Brain pericyte (primary cell): ENCODE measurements at regions not wholly inside any gene's neighbourhood (a gene's known extent, or its start where the extent isn't known, plus 50 kb on each side); places are given as distances from the start of the nearest gene placed in this dataset.

Experiments
- DNase-seq: peaks from one replicate; pipeline ENCODE4 v3.0.0-alpha.2; 2012; ENCODE audit warnings: low read depth, low spot score

- peak; percentile 34 for DNase-seq
These were observed 156.3 kb downstream of the TMX1 start for GRCh38 chr14:51396222-51396815.

DNA sequence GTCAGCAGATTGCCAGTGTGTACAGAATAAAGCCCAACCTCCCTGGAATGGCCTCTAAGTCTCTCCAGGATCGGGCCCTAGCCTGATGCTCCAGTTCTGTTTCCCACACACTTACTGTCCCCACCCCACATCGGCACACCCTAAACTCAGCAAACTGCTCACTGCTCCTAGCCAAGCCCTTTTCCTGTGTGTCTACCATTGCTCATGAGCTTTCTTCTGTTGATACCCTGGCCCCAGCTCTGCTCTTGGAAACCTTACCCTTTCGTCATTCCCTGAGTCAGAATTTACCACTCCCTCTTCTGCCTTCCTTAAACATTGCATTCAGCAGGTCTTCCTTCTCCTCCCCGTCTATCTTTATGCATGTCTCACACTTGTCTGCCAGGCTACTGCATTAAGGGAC, 158.9 kb downstream of the TMX1 start:
- DNase-seq = no peak

DNA sequence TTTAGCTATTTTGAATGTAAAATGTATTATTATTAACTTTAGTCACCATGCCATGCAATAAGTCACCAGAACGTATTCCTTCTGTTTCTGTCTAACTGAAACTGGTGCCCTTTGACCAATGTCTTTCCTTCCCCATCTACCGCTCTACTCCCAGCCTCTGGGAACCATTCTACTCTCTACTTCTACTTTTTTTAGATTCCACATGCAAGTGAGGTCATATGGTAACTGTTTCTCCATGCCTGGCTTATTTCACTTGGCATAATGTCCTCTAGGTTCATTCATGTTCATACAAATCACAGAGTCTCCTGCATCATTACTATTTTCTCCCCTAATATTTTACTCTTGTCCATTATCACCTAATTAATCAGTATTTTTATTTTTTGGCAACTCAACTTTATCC, 160.1 kb downstream of the TMX1 start:
- DNase-seq = no peak

DNA sequence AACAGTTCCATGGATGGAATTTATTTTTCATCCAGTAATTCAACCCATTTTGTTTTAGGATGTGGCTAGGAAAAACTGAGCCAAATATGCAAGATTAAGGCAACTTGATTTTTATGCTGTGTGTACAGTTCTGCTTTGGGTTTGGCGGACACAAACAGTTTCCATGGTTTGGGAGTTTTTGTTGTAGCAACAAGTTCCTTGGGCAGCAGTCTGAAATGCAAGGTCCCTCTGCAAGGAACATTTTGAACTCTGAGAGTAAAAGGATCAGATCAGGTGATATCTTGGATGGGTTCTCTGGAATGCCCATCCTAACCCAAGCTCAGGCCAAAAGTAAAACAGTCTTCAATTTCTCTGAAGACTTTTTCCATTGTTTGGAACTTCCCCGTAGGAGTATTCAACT, 161.2 kb downstream of the TMX1 start:
- DNase-seq = no peak

DNA sequence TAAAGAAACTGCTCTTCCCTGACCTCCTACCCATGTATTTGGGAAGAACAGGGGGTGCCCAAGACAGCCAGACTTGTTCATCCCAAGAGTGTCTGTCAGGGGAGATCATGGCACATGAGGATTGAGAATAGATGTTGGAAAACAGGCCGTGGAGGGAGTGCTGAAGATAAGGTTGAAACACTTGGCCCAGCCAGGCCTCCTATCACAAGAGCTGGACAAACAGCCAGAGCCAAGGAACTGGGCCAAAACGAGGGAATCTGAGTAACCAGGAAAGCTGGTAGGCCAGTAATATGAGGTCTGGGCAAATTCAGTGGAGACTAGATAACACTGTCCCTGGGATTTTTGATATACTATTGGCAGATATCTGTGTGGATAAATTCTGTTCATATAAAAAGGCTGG, 161.7 kb downstream of the TMX1 start:
- DNase-seq = no peak

GRCh38 chr14:51410897-51411296, 170.8 kb downstream of the TMX1 start:
- DNase-seq = peak; percentile 49

GRCh38 chr14:51419685-51420084, 179.6 kb downstream of the TMX1 start:
- DNase-seq = no peak

GRCh38 chr14:51422704-51423103, 182.7 kb downstream of the TMX1 start:
- no peak for DNase-seq

DNA sequence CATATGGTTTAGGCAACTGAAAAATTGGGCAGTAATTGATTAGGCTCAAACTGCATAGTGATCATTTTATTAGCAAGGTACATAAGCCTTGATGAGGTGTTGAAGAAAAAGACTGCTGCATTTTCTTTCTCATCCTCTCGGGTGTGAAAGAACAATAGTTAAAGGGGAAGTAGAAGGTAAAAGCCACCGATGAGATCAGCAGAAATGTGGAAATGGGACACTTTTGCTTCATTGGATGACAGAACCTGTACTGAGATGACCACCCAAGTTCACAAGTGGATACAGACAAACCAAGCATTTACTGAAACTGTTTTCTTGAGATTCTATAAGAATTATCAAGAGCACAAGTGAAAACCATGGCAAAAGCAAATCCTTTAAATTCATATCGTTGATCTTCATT, 184.0 kb downstream of the TMX1 start:
- no peak for DNase-seq

- peak; percentile 61 for DNase-seq
These were observed 184.7 kb downstream of the TMX1 start for GRCh38 chr14:51424561-51425251.

GRCh38 chr14:51428981-51429380, 188.9 kb downstream of the TMX1 start:
- DNase-seq = no peak

- no peak for DNase-seq
These were observed 190.0 kb downstream of the TMX1 start for GRCh38 chr14:51430079-51430478.

GRCh38 chr14:51430633-51431032, 190.6 kb downstream of the TMX1 start:
- DNase-seq = no peak

DNA sequence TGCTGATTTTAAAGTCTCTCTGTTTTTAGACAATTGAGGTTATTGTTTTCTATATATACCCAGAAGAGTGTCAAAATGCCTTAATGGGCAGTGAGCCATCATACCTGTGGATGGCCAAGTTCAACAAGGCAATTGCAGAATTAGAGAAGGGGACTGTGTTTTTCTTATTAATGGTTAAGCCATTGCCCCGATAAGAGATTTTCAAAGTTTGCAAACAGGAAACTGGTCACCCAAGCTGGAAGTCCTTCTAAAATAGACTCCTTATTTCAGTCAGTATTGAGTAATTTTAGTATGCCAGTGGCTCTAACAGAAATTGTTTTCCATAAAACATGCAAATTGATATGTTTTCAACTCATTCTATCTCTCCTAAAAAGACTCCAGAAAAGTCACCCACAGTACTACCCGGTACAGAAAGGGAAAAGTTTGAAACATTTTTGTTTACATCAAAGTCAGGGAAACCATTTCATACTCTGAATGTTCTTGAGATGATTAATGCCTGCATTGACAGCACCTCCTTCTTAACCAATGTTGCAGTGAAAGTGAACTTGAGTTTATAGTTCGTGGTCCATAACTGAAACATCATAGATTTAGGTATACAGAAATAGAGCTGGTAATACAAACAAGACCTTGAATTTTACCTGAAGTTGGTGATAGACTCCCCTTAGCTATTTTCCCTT, 191.1 kb downstream of the TMX1 start:
- DNase-seq = no peak

GRCh38 chr14:51431741-51432140, 191.7 kb downstream of the TMX1 start:
- DNase-seq = no peak

GRCh38 chr14:51432302-51432948, 192.4 kb downstream of the TMX1 start:
- no peak for DNase-seq

DNA sequence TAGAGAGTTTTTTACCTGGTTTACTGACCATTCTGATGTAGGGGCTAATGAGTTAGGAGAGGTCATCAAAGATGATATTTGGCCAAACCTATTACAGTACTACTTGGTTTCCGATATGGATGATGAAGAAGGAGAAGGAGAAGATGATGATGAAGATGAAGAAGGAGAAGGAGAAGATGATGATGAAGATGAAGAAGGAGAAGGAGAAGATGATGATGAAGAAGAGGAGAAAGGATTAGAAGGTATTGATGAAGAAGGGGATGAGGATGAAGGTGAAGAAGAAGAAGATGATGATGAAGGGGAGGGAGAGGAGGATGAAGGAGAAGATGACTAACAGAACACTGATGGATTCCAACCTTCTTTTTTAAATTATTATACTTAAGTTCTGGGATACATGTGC, 196.6 kb downstream of the TMX1 start:
- no peak for DNase-seq

DNA sequence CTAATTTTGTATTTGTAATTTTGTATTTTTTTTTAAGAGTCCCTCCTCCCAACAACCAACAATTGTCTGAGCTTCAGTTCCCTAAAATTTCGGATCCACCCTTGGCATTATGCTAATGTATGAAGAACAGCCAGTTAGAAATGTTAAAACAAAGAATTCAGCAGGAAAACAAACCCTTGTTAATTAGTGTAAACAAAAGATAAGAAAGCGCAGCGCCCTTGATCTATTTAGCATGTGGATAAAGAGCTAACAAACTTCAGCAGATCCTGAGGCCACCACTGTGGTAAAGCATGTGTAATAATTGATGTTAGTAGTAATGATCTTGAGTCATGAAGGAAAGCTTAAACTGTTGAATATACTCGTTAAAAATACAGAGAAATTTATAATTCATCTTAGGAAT, 199.8 kb downstream of the TMX1 start:
- DNase-seq = no peak

DNA sequence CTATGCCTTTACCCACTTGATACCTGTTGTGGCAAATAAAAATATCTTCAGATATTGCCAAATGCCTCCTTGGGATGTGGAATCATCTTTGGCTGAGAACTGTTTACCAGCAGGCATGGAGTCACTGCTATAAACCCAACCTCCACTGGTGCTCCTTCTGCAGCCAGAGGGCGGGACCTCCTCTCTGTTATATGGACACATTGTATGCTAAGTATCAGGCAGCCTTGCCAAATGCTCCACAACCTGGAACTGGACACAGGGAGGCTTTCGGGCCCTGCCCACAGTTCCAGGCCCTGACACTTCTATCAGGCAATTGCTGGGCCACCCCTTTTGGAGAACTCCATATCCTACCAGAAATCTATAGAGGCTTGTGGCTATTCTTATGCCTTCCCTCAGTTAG, 201.0 kb downstream of the TMX1 start:
- no peak for DNase-seq

- DNase-seq = peak; percentile 70
These were observed 202.6 kb downstream of the TMX1 start for GRCh38 chr14:51442513-51443175.

DNA sequence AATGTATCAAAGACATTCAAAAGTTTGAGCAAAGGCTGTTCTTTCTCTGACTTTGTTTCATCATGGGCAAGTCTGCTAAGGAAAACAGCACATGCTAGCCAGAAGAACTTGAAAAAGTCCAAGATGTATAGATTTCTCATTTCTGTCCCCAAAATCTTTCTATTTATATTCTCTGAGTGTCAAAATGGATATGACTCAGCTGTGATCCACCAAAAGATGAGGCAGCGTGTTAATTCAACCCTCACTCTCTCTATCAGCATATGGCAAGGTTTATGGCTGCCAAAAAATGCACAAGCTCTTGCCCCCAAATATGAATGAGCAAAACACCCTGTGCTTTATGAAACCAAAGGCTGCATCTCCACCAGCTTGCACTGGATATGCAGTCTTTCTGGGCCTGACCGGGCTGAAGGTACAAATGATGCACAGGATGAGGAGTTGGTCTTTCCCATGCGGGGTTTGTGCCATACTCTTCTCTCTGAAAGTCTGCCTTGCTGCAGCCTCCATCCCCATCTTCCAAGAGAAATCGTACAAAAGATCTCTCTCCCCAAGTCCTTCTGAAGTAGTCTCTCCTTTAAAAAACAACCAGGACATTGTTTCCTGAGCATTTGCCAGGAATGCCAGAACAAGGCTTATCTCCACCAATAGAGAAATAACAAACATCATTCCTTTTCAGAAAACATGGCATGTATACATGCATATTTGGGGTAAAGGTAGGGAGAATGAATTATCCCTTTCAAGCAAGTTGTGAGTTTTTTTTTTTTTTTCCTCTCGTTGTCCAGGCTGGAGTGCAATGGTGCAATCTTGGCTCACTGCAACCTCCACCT, 203.4 kb downstream of the TMX1 start:
- DNase-seq = no peak
